Left ventricle myocardium superior (tissue), 1 donor: ENCODE measurements at regions not wholly inside any gene's neighbourhood (a gene's known extent, or its start where the extent isn't known, plus 50 kb on each side); places are given as distances from the start of the nearest gene placed in this dataset.

Experiments
- ATAC-seq: fragments of 200-7000 bp; cut with Tn5 transposase; one replicate; pipeline ENCODE4 v1.9.1; 2020; ENCODE audit warnings: mild to moderate bottlenecking, moderate library complexity
- DNase-seq: peaks from one replicate; pipeline ENCODE4 v3.0.0-alpha.2; 2020
- intact Hi-C: fragments of 100-400 bp; cut with micrococcal nuclease; formaldehyde crosslinking; loops from one replicate; pipeline ENCODE4 v1.11.0; 2022
- donor health status: DM: no; HTN: yes; CAD: no; lungs with severe emphysema.

GRCh38 chr10:76675951-76676587 is 961.5 kb downstream of the KCNMA1 start:
- ATAC-seq (peak; percentile 95), DNase-seq (peak; percentile 63)
- intact Hi-C loops, result no loop called here

GRCh38 chr10:76675561-76675950 is 962.1 kb downstream of the KCNMA1 start:
- DNase-seq, result no peak

GRCh38 chr10:76667408-76668370 is 969.9 kb downstream of the KCNMA1 start:
- ATAC-seq (peak; percentile 17), DNase-seq (no peak)
- intact Hi-C loops, result no loop called here

More at GRCh38 chr10:76675561-76675950, 962.1 kb downstream of the KCNMA1 start:
- ATAC-seq, result peak; percentile 71
- intact Hi-C loops, result no loop called here

GRCh38 chr10:76666891-76667290 is 970.7 kb downstream of the KCNMA1 start:
- intact Hi-C loops, result no loop called here
- DNase-seq (no peak), ATAC-seq (no peak)

- ATAC-seq (no peak), DNase-seq (no peak)
- intact Hi-C loops, result no loop called here
These were observed 972.6 kb downstream of the KCNMA1 start for GRCh38 chr10:76665029-76665428.

- intact Hi-C loops, result no loop called here
- DNase-seq (no peak), ATAC-seq (no peak)
These were observed 980.1 kb downstream of the KCNMA1 start for GRCh38 chr10:76657337-76658012.

- DNase-seq, result no peak
- intact Hi-C loops, result no loop called here
- no peak for ATAC-seq
These were observed 986.5 kb downstream of the KCNMA1 start for GRCh38 chr10:76651154-76651553.

- ATAC-seq, result peak; percentile 59
These were observed 987.9 kb downstream of the KCNMA1 start for GRCh38 chr10:76649723-76650127.

GRCh38 chr10:76649254-76649653 is 988.4 kb downstream of the KCNMA1 start:
- DNase-seq (no peak), ATAC-seq (no peak)
- intact Hi-C loops, result no loop called here

More at GRCh38 chr10:76649723-76650127, 987.9 kb downstream of the KCNMA1 start:
- no peak for DNase-seq
- intact Hi-C loops, result no loop called here

- ATAC-seq, result no peak
- no peak for DNase-seq
- intact Hi-C loops, result no loop called here
These were observed 990.3 kb downstream of the KCNMA1 start for GRCh38 chr10:76647301-76647700.

GRCh38 chr10:76645341-76645740 is 992.3 kb downstream of the KCNMA1 start:
- no peak for ATAC-seq
- no peak for DNase-seq
- intact Hi-C loops, result no loop called here

- ATAC-seq (no peak), DNase-seq (no peak)
- intact Hi-C loops, result no loop called here
These were observed 993.1 kb downstream of the KCNMA1 start for GRCh38 chr10:76644476-76644875.

- intact Hi-C loops, result no loop called here
- DNase-seq (peak; percentile 41), ATAC-seq (peak; percentile 56)
These were observed 994.1 kb downstream of the KCNMA1 start for GRCh38 chr10:76643511-76643911.

- intact Hi-C loops, result no loop called here
- no peak for ATAC-seq
- no peak for DNase-seq
These were observed 995.2 kb downstream of the KCNMA1 start for GRCh38 chr10:76642358-76642757.

- intact Hi-C loops, result no loop called here
- DNase-seq (no peak), ATAC-seq (no peak)
These were observed 996.4 kb downstream of the KCNMA1 start for GRCh38 chr10:76641215-76641614.

GRCh38 chr10:76640806-76641205 is 996.8 kb downstream of the KCNMA1 start:
- intact Hi-C loops, result no loop called here
- ATAC-seq (no peak), DNase-seq (no peak)

GRCh38 chr10:76632767-76633051 is 1004.9 kb downstream of the KCNMA1 start:
- intact Hi-C loops, result no loop called here
- no peak for DNase-seq
- peak; percentile 60 for ATAC-seq

GRCh38 chr10:76631884-76632766 is 1005.5 kb downstream of the KCNMA1 start:
- intact Hi-C loops, result no loop called here
- DNase-seq (peak; percentile 30), ATAC-seq (peak; percentile 87)

- intact Hi-C loops, result no loop called here
- ATAC-seq, result peak; percentile 34
- DNase-seq, result no peak
These were observed 1006.5 kb downstream of the KCNMA1 start for GRCh38 chr10:76631036-76631670.
